NCI-H748 treated with DMSO at 0.1 percent for 48 hours (cell line): ENCODE measurements at regions not wholly inside any gene's neighbourhood (a gene's known extent, or its start where the extent isn't known, plus 50 kb on each side); places are given as distances from the start of the nearest gene placed in this dataset.

ENCODE experiments used
- DNase-seq: peaks from one replicate; lab custom pipeline; 2025; lab: John Stamatoyannopoulos, UW

GRCh38 chr2:23135481-23136100 lies 249.4 kb upstream of the KLHL29 start:
- DNase-seq: no peak

- DNase-seq: no peak
These were observed 247.8 kb upstream of the KLHL29 start for GRCh38 chr2:23137166-23137565.

GRCh38 chr2:23138701-23139100 lies 246.3 kb upstream of the KLHL29 start:
- no peak for DNase-seq

GRCh38 chr2:23145460-23145859 lies 239.5 kb upstream of the KLHL29 start:
- DNase-seq: no peak

GRCh38 chr2:23146011-23146410 lies 239.0 kb upstream of the KLHL29 start:
- no peak for DNase-seq

- no peak for DNase-seq
These were observed 236.6 kb upstream of the KLHL29 start for GRCh38 chr2:23148342-23148741.

- DNase-seq: no peak
These were observed 235.2 kb upstream of the KLHL29 start for GRCh38 chr2:23149777-23150176.

- DNase-seq: no peak
These were observed 231.5 kb upstream of the KLHL29 start for GRCh38 chr2:23153484-23153883.

- no peak for DNase-seq
These were observed 230.0 kb upstream of the KLHL29 start for GRCh38 chr2:23155022-23155421.

- DNase-seq: no peak
These were observed 227.2 kb upstream of the KLHL29 start for GRCh38 chr2:23157812-23158211.

GRCh38 chr2:23158306-23158705 lies 226.7 kb upstream of the KLHL29 start:
- no peak for DNase-seq

- DNase-seq: no peak
These were observed 225.1 kb upstream of the KLHL29 start for GRCh38 chr2:23159746-23160405.

GRCh38 chr2:23164173-23164572 lies 220.8 kb upstream of the KLHL29 start:
- DNase-seq: no peak

GRCh38 chr2:23169896-23170295 lies 215.1 kb upstream of the KLHL29 start:
- no peak for DNase-seq

- DNase-seq: no peak
These were observed 213.9 kb upstream of the KLHL29 start for GRCh38 chr2:23171108-23171507.

GRCh38 chr2:23178396-23178795 lies 206.6 kb upstream of the KLHL29 start:
- no peak for DNase-seq

GRCh38 chr2:23183733-23184132 lies 201.2 kb upstream of the KLHL29 start:
- DNase-seq: no peak

GRCh38 chr2:23198316-23199114 lies 186.5 kb upstream of the KLHL29 start:
- DNase-seq: no peak

- no peak for DNase-seq
These were observed 185.7 kb upstream of the KLHL29 start for GRCh38 chr2:23199115-23199918.

GRCh38 chr2:23200068-23200786 lies 184.8 kb upstream of the KLHL29 start:
- DNase-seq: no peak

GRCh38 chr2:23200787-23201114 lies 184.2 kb upstream of the KLHL29 start:
- no peak for DNase-seq

GRCh38 chr2:23203383-23203782 lies 181.6 kb upstream of the KLHL29 start:
- DNase-seq: no peak
